Lower leg skin (tissue), 3 donors: ENCODE measurements at regions not wholly inside any gene's neighbourhood (a gene's known extent, or its start where the extent isn't known, plus 50 kb on each side); places are given as distances from the start of the nearest gene placed in this dataset.

ENCODE experiments used
- CTCF ChIP-seq, 3 donors: fragments of 450-650 bp; IDR thresholded peaks; one replicate each; pipeline ENCODE4 v1.5.1; 2016; ENCODE audit warnings: antibody characterized with exemption in 3 of 3, mild to moderate bottlenecking in 3 of 3, moderate library complexity in 2 of 3
- POLR2A ChIP-seq, 2 donors: fragments of 450-650 bp; IDR thresholded peaks; one replicate each; pipeline ENCODE4 v1.6.1; 2016 to 2017; ENCODE audit warnings: antibody characterized with exemption in 2 of 2, mild to moderate bottlenecking in 1 of 2, moderate library complexity in 1 of 2

- no peak for TF ChIP-seq CTCF (IDR thresholded peaks at IDR 0.05)
- TF ChIP-seq POLR2A (IDR thresholded peaks at IDR 0.05) = no peak
Measured at GRCh38 chr11:116598556-116598955, 174.2 kb downstream of the BUD13 start.
